CD1c-positive myeloid dendritic cell (primary cell): ENCODE measurements at regions not wholly inside any gene's neighbourhood (a gene's known extent, or its start where the extent isn't known, plus 50 kb on each side); places are given as distances from the start of the nearest gene placed in this dataset.
"Not testable (repeated sequence)": the region's sequence is repeated elsewhere in the genome, so short reads cannot be mapped to it uniquely, and the experiment has no call there.

Experiments used
- DNase-seq: peaks from one replicate; pipeline ENCODE4 v3.0.0-alpha.2; 2016; ENCODE audit errors: extremely low spot score

- DNase-seq: no peak
Measured at GRCh38 chr10:2798336-2799022, 268.9 kb upstream of the PFKP start.

GRCh38 chr10:2791774-2792443 lies 275.4 kb upstream of the PFKP start:
- DNase-seq: no peak

- DNase-seq: no peak
Measured at GRCh38 chr10:2790396-2791188, 276.8 kb upstream of the PFKP start.

GRCh38 chr10:2786251-2786650 lies 281.1 kb upstream of the PFKP start:
- DNase-seq: no peak

GRCh38 chr10:2784766-2785165 lies 282.6 kb upstream of the PFKP start:
- DNase-seq: no peak

- no peak for DNase-seq
Measured at GRCh38 chr10:2782950-2783349, 284.4 kb upstream of the PFKP start.

GRCh38 chr10:2782265-2782664 lies 285.1 kb upstream of the PFKP start:
- DNase-seq: no peak

GRCh38 chr10:2777666-2778355 lies 289.5 kb upstream of the PFKP start:
- no peak for DNase-seq

- no peak for DNase-seq
Measured at GRCh38 chr10:2772816-2773631, 294.3 kb upstream of the PFKP start.

- no peak for DNase-seq
Measured at GRCh38 chr10:2772135-2772534, 295.2 kb upstream of the PFKP start.

GRCh38 chr10:2767293-2767692 lies 300.1 kb upstream of the PFKP start:
- DNase-seq: not testable (repeated sequence)

GRCh38 chr10:2761971-2762370 lies 305.4 kb upstream of the PFKP start:
- no peak for DNase-seq

- DNase-seq: no peak
Measured at GRCh38 chr10:2761311-2761710, 306.0 kb upstream of the PFKP start.

GRCh38 chr10:2760736-2761135 lies 306.6 kb upstream of the PFKP start:
- DNase-seq: no peak

GRCh38 chr10:2759233-2759632 lies 308.1 kb upstream of the PFKP start:
- no peak for DNase-seq

GRCh38 chr10:2754943-2755342 lies 312.4 kb upstream of the PFKP start:
- DNase-seq: no peak

- no peak for DNase-seq
Measured at GRCh38 chr10:2748287-2748686, 319.1 kb upstream of the PFKP start.

GRCh38 chr10:2746638-2747037 lies 320.7 kb upstream of the PFKP start:
- DNase-seq: no peak

GRCh38 chr10:2745666-2746065 lies 321.7 kb upstream of the PFKP start:
- no peak for DNase-seq

GRCh38 chr10:2744547-2745200 lies 322.7 kb upstream of the PFKP start:
- no peak for DNase-seq

GRCh38 chr10:2734603-2735002 lies 332.7 kb upstream of the PFKP start:
- no peak for DNase-seq
